Prostate gland (tissue), 2 donors: ENCODE measurements at regions not wholly inside any gene's neighbourhood (a gene's known extent, or its start where the extent isn't known, plus 50 kb on each side); places are given as distances from the start of the nearest gene placed in this dataset.

Experiments used
- CTCF ChIP-seq, 4 experiments: fragments of 200-600 bp in 2 of 4; fragments of 450-650 bp in 2 of 4; sonication (generic) in 2 of 4; IDR thresholded peaks; 1 replicate in 3 of 4; 2 replicates in 1 of 4; pipeline ENCODE4 v1.5.1; 2016 to 2019; ENCODE audit warnings: antibody characterized with exemption in 4 of 4, mild to moderate bottlenecking in 2 of 4, moderate library complexity in 2 of 4
- POLR2A ChIP-seq: fragments of 450-650 bp; IDR thresholded peaks from one replicate; pipeline ENCODE4 v1.6.1; 2016; ENCODE audit warnings: antibody characterized with exemption, mild to moderate bottlenecking
- POLR2AphosphoS5 ChIP-seq: sonication (generic); formaldehyde crosslinking; IDR thresholded peaks from one replicate; pipeline ENCODE4 v1.6.1; 2017; ENCODE audit warnings: antibody characterized with exemption

- TF ChIP-seq POLR2A (no peak), CTCF (IDR thresholded peaks at IDR 0.05) (no peak), POLR2AphosphoS5 (no peak)
Observed at GRCh38 chr16:86958423-86958822, 358.8 kb downstream of the C16orf95 start.
